B cell (primary cell): ENCODE measurements at regions not wholly inside any gene's neighbourhood (a gene's known extent, or its start where the extent isn't known, plus 50 kb on each side); places are given as distances from the start of the nearest gene placed in this dataset.

Experiments used
- EZH2 ChIP-seq: IDR thresholded peaks from 2 replicates; pipeline ENCODE4 v1.6.1; 2012; ENCODE audit warnings: borderline replicate concordance, low read depth, mild to moderate bottlenecking, moderate library complexity, low read length; ENCODE audit not compliant: insufficient read depth, poor library complexity, severe bottlenecking
- TF ChIP-seq, protein P1 (sequence below): fragments of 200-600 bp; IDR thresholded peaks from one replicate; pipeline ENCODE4 v1.8.0; 2022; ENCODE audit warnings: antibody characterized with exemption, mild to moderate bottlenecking

DNA sequence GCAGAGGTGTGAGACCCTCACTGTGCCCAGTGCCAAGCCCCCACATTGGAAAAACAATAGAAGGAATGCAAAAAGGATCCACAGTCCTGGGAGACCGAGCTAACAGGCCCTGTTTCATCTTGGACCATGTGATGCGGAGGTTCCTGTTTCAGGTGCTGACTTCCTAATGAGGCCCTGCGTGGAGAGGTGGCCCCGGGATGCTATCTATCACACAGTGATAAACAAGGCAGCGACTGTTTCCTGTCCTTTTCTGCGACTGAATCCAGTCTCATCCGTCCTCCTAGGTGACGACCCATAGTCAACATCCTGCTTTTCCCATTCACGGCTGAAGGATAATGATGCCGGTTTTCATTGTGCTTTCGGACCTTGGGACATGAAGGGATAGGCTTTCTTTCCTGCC is 56.4 kb upstream of the BOD1 start:
- TF ChIP-seq, protein P1, sequence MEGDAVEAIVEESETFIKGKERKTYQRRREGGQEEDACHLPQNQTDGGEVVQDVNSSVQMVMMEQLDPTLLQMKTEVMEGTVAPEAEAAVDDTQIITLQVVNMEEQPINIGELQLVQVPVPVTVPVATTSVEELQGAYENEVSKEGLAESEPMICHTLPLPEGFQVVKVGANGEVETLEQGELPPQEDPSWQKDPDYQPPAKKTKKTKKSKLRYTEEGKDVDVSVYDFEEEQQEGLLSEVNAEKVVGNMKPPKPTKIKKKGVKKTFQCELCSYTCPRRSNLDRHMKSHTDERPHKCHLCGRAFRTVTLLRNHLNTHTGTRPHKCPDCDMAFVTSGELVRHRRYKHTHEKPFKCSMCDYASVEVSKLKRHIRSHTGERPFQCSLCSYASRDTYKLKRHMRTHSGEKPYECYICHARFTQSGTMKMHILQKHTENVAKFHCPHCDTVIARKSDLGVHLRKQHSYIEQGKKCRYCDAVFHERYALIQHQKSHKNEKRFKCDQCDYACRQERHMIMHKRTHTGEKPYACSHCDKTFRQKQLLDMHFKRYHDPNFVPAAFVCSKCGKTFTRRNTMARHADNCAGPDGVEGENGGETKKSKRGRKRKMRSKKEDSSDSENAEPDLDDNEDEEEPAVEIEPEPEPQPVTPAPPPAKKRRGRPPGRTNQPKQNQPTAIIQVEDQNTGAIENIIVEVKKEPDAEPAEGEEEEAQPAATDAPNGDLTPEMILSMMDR: no peak
- no peak for TF ChIP-seq EZH2
